ENCODE measurements at regions not wholly inside any gene's neighbourhood (a gene's known extent, or its start where the extent isn't known, plus 50 kb on each side); places are given as distances from the start of the nearest gene placed in this dataset.

DNA sequence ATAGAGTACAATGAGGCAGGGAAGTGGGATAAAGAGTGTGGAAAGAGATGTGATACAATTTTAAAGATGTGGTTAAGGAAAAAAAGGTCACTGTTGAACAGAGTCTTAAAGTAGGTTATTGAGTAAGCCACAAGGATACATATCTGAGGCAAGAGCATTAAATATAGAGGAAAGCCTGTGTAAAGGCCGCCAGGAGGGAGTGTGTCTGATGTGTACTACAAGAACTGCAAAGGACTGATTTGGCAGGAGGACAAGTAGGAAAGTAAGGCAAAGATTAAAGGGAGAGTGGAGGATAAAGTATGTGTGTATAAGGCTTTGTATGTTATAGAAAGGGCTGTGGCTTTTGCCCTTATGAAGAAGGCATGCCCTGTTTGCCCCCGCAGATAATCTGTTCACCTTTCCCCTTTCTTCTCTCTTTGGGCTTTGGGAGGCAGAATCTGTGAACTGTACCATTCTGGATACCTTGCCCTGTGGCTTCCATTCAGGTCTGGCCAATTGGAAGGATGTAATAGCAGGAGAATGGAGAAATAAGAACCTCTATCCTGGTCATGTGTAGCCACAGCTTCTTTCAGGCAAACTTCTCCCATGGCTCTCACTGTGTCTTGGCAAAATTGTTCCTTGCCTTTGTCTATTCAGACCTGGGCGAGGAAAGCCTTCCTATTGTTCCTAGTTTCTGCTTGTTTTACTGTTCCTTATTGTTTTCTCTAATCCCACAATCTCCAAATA lies 68.9 kb upstream of the FAM47B start:
- H3K9me3 ChIP-seq (ENCODE audit: low read depth), result peaks cover 5% of the 10 kb centered on the region
- no peak overlapping the region for H3K9ac ChIP-seq
- H2AFZ ChIP-seq (replicated peaks), result no peak overlapping the region
- peak; percentile 28 for DNase-seq (ENCODE audit: low spot score)
- peaks cover 8% of the 10 kb centered on the region for H3K4me1 ChIP-seq
- no peaks in the 10 kb centered on the region for H3F3A ChIP-seq (ENCODE audit: low read depth)
- no peak overlapping the region for H3K27ac ChIP-seq
- H3K4me2 ChIP-seq, result peak overlapping the region; percentile 18
- Mint-ChIP-seq H3K4me3 (no peak overlapping the region), H3K4me1 (peaks cover 2% of the 10 kb centered on the region), H3K36me3 (no peaks in the 10 kb centered on the region), H3K27ac (no peak overlapping the region), H3K9me3 (peaks cover 13% of the 10 kb centered on the region), H3K27me3 (ENCODE audit: insufficient read depth, low read depth) (no peaks in the 10 kb centered on the region)
- TF ChIP-seq EZH2 (IDR thresholded peaks at IDR 0.05) (no peak), EZH2phosphoT487 (IDR thresholded peaks at IDR 0.05) (no peak)
- TF ChIP-seq, protein P1, sequence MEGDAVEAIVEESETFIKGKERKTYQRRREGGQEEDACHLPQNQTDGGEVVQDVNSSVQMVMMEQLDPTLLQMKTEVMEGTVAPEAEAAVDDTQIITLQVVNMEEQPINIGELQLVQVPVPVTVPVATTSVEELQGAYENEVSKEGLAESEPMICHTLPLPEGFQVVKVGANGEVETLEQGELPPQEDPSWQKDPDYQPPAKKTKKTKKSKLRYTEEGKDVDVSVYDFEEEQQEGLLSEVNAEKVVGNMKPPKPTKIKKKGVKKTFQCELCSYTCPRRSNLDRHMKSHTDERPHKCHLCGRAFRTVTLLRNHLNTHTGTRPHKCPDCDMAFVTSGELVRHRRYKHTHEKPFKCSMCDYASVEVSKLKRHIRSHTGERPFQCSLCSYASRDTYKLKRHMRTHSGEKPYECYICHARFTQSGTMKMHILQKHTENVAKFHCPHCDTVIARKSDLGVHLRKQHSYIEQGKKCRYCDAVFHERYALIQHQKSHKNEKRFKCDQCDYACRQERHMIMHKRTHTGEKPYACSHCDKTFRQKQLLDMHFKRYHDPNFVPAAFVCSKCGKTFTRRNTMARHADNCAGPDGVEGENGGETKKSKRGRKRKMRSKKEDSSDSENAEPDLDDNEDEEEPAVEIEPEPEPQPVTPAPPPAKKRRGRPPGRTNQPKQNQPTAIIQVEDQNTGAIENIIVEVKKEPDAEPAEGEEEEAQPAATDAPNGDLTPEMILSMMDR (IDR thresholded peaks at IDR 0.05), result no peak
- no peaks in the 10 kb centered on the region for H4K20me1 ChIP-seq (ENCODE audit: low read depth)
- H3K36me3 ChIP-seq, result peaks cover 3% of the 10 kb centered on the region
- H3K27me3 ChIP-seq, result no peaks in the 10 kb centered on the region
- H3K4me3 ChIP-seq, result no peak overlapping the region
- H3K79me2 ChIP-seq (ENCODE audit: low read depth), result no peaks in the 10 kb centered on the region

DNA sequence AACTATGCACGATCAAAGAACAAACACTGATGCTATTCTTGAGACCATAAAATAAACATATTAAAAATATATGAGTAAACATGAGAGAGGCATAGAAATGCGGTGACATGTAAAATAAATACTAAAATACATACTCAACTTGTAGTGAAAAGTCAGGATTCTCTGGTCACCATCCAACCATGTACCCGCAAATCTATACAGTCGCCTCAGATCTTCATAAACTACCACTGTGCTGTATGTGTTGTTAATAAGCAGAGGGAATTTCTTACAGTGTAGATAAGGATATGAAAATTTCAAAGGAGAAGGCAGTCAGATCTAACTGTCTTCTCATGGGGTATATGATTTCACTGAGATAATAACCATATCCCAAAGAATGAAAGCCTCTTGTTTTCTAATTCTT lies 67.8 kb upstream of the FAM47B start:
- peaks cover 8% of the 10 kb centered on the region for H3K4me1 ChIP-seq
- H3K4me3 ChIP-seq, result no peak overlapping the region
- no peak overlapping the region for H3K4me2 ChIP-seq
- no peak overlapping the region for H3K4me3 Mint-ChIP-seq
- DNase-seq (ENCODE audit: low spot score), result no peak
- no peaks in the 10 kb centered on the region for H3K27me3 Mint-ChIP-seq (ENCODE audit: insufficient read depth, low read depth)
- no peaks in the 10 kb centered on the region for H3F3A ChIP-seq (ENCODE audit: low read depth)
- TF ChIP-seq EZH2 (IDR thresholded peaks at IDR 0.05), result no peak
- TF ChIP-seq, protein P1 (IDR thresholded peaks at IDR 0.05), result no peak
- TF ChIP-seq EZH2phosphoT487 (IDR thresholded peaks at IDR 0.05), result no peak
- peaks cover 5% of the 10 kb centered on the region for H3K9me3 ChIP-seq (ENCODE audit: low read depth)
- no peaks in the 10 kb centered on the region for H4K20me1 ChIP-seq (ENCODE audit: low read depth)
- H3K27ac Mint-ChIP-seq, result no peak overlapping the region
- peaks cover 3% of the 10 kb centered on the region for H3K36me3 ChIP-seq
- peaks cover 2% of the 10 kb centered on the region for H3K4me1 Mint-ChIP-seq
- no peaks in the 10 kb centered on the region for H3K27me3 ChIP-seq
- no peak overlapping the region for H3K9ac ChIP-seq
- H3K27ac ChIP-seq, result no peak overlapping the region
- no peaks in the 10 kb centered on the region for H3K79me2 ChIP-seq (ENCODE audit: low read depth)
- H3K9me3 Mint-ChIP-seq, result peaks cover 13% of the 10 kb centered on the region
- H3K36me3 Mint-ChIP-seq, result no peaks in the 10 kb centered on the region
- H2AFZ ChIP-seq (replicated peaks), result no peak overlapping the region

DNA sequence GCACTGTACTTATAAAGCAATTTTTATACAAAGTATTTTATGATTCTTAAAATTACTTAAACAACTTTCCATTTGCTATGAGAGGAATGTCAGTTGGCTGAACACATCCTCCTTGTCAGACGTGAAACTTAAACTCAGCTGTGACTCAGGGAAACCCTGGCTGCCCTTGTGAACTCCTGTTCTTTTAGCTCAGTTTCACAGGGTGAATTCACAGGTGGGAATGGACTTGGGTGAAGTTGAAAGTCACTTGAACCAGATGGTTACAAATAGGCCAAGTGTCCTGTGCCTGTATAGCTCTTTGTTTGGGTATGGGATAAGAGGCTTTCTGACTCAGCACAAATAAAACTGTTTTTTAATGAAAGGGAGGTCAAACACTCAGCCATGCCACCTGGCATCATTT lies 67.4 kb upstream of the FAM47B start:
- Histone ChIP-seq H2AFZ (replicated peaks) (no peak overlapping the region), H3K4me3 (no peak overlapping the region), H4K20me1 (ENCODE audit: low read depth) (no peaks in the 10 kb centered on the region), H3K4me2 (no peak overlapping the region), H3K9me3 (ENCODE audit: low read depth) (peaks cover 5% of the 10 kb centered on the region), H3K4me1 (peaks cover 8% of the 10 kb centered on the region), H3F3A (ENCODE audit: low read depth) (no peaks in the 10 kb centered on the region), H3K79me2 (ENCODE audit: low read depth) (no peaks in the 10 kb centered on the region), H3K27me3 (no peaks in the 10 kb centered on the region), H3K27ac (no peak overlapping the region), H3K9ac (no peak overlapping the region), H3K36me3 (peaks cover 3% of the 10 kb centered on the region)
- no peak overlapping the region for H3K27ac Mint-ChIP-seq
- no peak overlapping the region for H3K4me3 Mint-ChIP-seq
- no peaks in the 10 kb centered on the region for H3K27me3 Mint-ChIP-seq (ENCODE audit: insufficient read depth, low read depth)
- DNase-seq (ENCODE audit: low spot score), result no peak
- peaks cover 13% of the 10 kb centered on the region for H3K9me3 Mint-ChIP-seq
- peaks cover 2% of the 10 kb centered on the region for H3K4me1 Mint-ChIP-seq
- no peak for TF ChIP-seq EZH2phosphoT487 (IDR thresholded peaks at IDR 0.05)
- TF ChIP-seq, protein P1 (IDR thresholded peaks at IDR 0.05), result no peak
- no peak for TF ChIP-seq EZH2 (IDR thresholded peaks at IDR 0.05)
- no peaks in the 10 kb centered on the region for H3K36me3 Mint-ChIP-seq

All from neural progenitor cell (in vitro differentiated cells).